PFSK-1 (cell line): ENCODE measurements at regions not wholly inside any gene's neighbourhood (a gene's known extent, or its start where the extent isn't known, plus 50 kb on each side); places are given as distances from the start of the nearest gene placed in this dataset.

Experiments
- FOXP2 ChIP-seq: optimal IDR thresholded peaks from 2 replicates; pipeline ENCODE3; 2011; ENCODE audit warnings: borderline replicate concordance, control low read depth, inconsistent platforms; ENCODE audit not compliant: insufficient read depth; ENCODE audit errors: extremely low read length, extremely low read depth
- POLR2AphosphoS5 ChIP-seq: IDR thresholded peaks from 2 replicates; pipeline ENCODE4 v1.6.1; 2012; ENCODE audit warnings: low read depth, mild to moderate bottlenecking, control low read depth, low read length, moderate library complexity
- SIN3A ChIP-seq: IDR thresholded peaks from 2 replicates; pipeline ENCODE4 v1.6.1; 2012; ENCODE audit warnings: mild to moderate bottlenecking, low read length, moderate library complexity, borderline replicate concordance; ENCODE audit not compliant: insufficient read depth
- TAF1 ChIP-seq: IDR thresholded peaks from 2 replicates; pipeline ENCODE4 v1.6.1; 2012; ENCODE audit warnings: low read length, control low read depth, borderline replicate concordance; ENCODE audit not compliant: insufficient read depth
- TF ChIP-seq, protein P1 (sequence below), 2 experiments: IDR thresholded peaks; 2 replicates each; pipeline versions ENCODE4 v1.6.1 to v1.8.0; 2011 to 2012; ENCODE audit warnings: low read depth in 2 of 2, low read length in 2 of 2, control low read depth in 1 of 2, inconsistent platforms in 1 of 2, mild to moderate bottlenecking in 1 of 2, moderate library complexity in 1 of 2; ENCODE audit not compliant: insufficient read depth in 1 of 2

DNA sequence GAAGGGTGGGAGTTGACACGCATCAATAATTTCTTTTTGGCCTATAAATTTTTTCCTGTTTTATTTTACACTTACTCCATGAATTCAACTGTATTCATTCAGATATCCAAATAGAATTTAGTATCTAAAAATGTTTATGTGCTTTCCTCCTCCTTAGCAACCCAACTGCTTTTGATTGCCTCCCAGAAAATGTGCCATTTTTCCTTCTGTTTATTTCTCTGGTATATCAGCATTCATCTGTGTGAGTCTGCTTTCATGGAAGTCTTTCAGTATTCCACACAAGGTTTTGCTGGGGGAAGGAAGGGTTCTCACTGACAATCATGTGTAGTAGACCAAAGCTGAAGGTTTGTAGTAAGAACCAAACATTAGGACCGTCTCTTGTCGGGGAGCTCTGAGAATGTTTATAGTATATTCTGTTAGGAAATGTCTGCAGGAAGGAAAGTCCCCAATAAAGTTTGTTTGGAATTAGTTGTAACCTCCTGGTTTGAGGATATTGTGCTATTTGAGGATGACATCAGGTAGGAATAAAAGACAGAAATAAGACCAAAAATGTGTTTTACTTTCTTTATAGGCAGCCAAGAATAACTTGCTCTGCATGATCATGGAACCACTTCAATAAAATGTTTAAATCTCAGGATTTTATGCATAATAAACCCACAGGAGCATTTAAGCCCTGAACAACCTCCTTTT, 673.6 kb upstream of the INTU start:
- no peak for TF ChIP-seq FOXP2
- TF ChIP-seq POLR2AphosphoS5, result no peak
- TF ChIP-seq, protein P1, sequence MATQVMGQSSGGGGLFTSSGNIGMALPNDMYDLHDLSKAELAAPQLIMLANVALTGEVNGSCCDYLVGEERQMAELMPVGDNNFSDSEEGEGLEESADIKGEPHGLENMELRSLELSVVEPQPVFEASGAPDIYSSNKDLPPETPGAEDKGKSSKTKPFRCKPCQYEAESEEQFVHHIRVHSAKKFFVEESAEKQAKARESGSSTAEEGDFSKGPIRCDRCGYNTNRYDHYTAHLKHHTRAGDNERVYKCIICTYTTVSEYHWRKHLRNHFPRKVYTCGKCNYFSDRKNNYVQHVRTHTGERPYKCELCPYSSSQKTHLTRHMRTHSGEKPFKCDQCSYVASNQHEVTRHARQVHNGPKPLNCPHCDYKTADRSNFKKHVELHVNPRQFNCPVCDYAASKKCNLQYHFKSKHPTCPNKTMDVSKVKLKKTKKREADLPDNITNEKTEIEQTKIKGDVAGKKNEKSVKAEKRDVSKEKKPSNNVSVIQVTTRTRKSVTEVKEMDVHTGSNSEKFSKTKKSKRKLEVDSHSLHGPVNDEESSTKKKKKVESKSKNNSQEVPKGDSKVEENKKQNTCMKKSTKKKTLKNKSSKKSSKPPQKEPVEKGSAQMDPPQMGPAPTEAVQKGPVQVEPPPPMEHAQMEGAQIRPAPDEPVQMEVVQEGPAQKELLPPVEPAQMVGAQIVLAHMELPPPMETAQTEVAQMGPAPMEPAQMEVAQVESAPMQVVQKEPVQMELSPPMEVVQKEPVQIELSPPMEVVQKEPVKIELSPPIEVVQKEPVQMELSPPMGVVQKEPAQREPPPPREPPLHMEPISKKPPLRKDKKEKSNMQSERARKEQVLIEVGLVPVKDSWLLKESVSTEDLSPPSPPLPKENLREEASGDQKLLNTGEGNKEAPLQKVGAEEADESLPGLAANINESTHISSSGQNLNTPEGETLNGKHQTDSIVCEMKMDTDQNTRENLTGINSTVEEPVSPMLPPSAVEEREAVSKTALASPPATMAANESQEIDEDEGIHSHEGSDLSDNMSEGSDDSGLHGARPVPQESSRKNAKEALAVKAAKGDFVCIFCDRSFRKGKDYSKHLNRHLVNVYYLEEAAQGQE (IDR thresholded peaks at IDR 0.05; ENCODE audit: insufficient read depth in 1 of 2, low read depth in 2 of 2, low read length in 2 of 2), result no peak
- no peak for TF ChIP-seq SIN3A
- no peak for TF ChIP-seq TAF1

DNA sequence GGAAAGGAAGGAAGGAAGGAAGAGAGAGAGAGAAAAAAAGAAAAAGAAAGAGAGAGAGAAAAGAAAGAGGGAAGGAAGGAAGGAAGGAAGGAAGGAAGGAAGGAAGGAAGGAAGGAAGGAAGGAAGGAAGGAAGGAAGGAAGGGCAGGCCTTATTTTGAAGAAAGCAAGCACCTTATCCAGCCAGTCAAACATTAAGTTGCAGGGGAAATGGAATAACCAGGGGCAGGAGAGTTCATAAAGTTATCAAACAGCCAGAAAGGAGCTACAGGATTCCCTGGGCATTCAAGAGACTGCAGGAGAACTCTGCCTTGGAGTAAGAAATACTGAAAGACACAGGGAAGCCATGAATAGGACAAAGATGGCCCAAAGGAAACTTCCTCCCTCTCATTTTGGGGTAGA, 672.0 kb upstream of the INTU start:
- no peak for TF ChIP-seq SIN3A
- TF ChIP-seq POLR2AphosphoS5, result no peak
- TF ChIP-seq, protein P1 (IDR thresholded peaks at IDR 0.05; ENCODE audit: insufficient read depth in 1 of 2, low read depth in 2 of 2, low read length in 2 of 2), result no peak
- TF ChIP-seq FOXP2, result no peak
- TF ChIP-seq TAF1, result no peak

DNA sequence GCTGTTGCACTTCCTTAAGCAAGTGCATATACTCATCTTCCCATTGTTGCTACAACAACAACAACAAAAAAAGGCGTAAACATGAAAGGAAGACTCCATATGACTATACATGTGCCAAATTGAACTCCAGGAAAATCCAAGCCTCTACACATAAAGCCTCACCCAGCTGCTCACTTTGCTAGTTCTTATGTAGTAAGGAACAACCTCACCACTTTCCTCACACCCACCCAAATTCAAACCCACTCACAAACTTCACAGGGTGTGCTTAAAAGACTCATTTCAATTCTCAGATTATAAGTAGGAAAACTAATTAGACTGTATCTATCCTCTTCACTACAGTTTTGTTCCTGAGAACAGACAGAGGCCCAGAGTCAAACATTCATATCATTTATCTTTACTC, 671.1 kb upstream of the INTU start:
- TF ChIP-seq TAF1 (no peak), FOXP2 (no peak), POLR2AphosphoS5 (no peak), SIN3A (no peak)
- TF ChIP-seq, protein P1 (IDR thresholded peaks at IDR 0.05; ENCODE audit: insufficient read depth in 1 of 2, low read depth in 2 of 2, low read length in 2 of 2), result no peak

DNA sequence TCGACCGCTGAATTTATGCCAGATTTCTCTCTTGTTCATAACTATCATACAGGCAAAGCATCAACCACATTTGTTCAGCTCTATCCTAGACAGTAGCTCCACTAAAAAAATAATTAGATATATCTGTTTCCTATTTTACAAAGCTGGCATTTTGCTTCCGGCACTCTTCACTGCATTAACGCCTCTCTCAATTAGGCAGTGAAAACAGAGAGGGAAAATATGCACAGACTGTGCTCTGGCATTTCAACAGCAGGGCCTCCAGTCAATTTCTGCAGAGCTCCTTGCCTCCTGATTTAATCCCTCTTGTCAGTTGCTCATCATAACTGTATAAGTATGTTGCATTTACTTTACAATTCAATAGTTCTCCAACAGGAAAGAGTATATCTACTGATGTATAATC, 666.9 kb upstream of the INTU start:
- TF ChIP-seq, protein P1 (IDR thresholded peaks at IDR 0.05; ENCODE audit: insufficient read depth in 1 of 2, low read depth in 2 of 2, low read length in 2 of 2), result no peak
- no peak for TF ChIP-seq TAF1
